H1 (cell line): ENCODE measurements at regions not wholly inside any gene's neighbourhood (a gene's known extent, or its start where the extent isn't known, plus 50 kb on each side); places are given as distances from the start of the nearest gene placed in this dataset.

Experiments used
- CTCF ChIA-PET: fragments of 300-600 bp; sonication (Branson Sonifier 250); formaldehyde crosslinking; loops from one replicate; lab custom pipeline; 2021; ENCODE audit not compliant: partially characterized antibody; lab: Charles Lee
- POLR2A ChIA-PET: fragments of 300-600 bp; sonication (Branson Sonifier 250); formaldehyde crosslinking; loops from one replicate; lab custom pipeline; 2021; ENCODE audit warnings: inconsistent platforms; ENCODE audit not compliant: partially characterized antibody; lab: Charles Lee
- DNase-seq, 2 experiments: peaks; one replicate each; pipeline versions ENCODE4 v3.0.0 to v3.0.0-alpha.2; 2010 to 2022; ENCODE audit warnings: low spot score in 2 of 2, low read depth in 1 of 2, mixed read lengths in 1 of 2
- FAIRE-seq: peaks from 2 replicates; lab custom pipeline; 2011; peaks lifted over from hg19 to GRCh38; lab: Jason Lieb, UNC
- H2AFZ ChIP-seq: 2 replicates; pipeline ENCODE4 v1.8.1; 2012; ENCODE audit warnings: low read length, inconsistent platforms
- H2AK5ac ChIP-seq: 2 replicates; pipeline ENCODE4 v1.6.1; 2013; ENCODE audit warnings: low read depth, low read length
- H2BK120ac ChIP-seq: replicated peaks from 2 replicates; pipeline ENCODE3; 2013; ENCODE audit warnings: low read depth, low read length, inconsistent platforms
- H2BK12ac ChIP-seq: 2 replicates; pipeline ENCODE4 v1.6.1; 2013; ENCODE audit warnings: low read depth, low read length
- H2BK15ac ChIP-seq: 2 replicates; pipeline ENCODE4 v1.6.1; 2013; ENCODE audit warnings: low read length
- H2BK20ac ChIP-seq: 2 replicates; pipeline ENCODE4 v1.6.1; 2013; ENCODE audit warnings: low read length
- H2BK5ac ChIP-seq: 2 replicates; pipeline ENCODE4 v1.6.1; 2013; ENCODE audit warnings: low read depth, low read length
- H3K14ac ChIP-seq: 2 replicates; pipeline ENCODE4 v1.6.1; 2013; ENCODE audit warnings: inconsistent platforms; ENCODE audit not compliant: insufficient read length
- H3K18ac ChIP-seq: 2 replicates; pipeline ENCODE4 v1.6.1; 2013; ENCODE audit warnings: low read length; ENCODE audit errors: extremely low read depth
- H3K23ac ChIP-seq: 2 replicates; pipeline ENCODE4 v1.6.1; 2013; ENCODE audit warnings: inconsistent platforms; ENCODE audit not compliant: insufficient read length
- H3K23me2 ChIP-seq: 2 replicates; pipeline ENCODE4 v1.6.1; 2013; ENCODE audit warnings: low read depth, low read length
- H3K27ac ChIP-seq: 2 replicates; pipeline ENCODE4 v1.6.1; 2011; ENCODE audit warnings: low read depth, low read length, inconsistent platforms
- H3K27me3 ChIP-seq, 4 experiments: replicated peaks in 1 of 4; 1 replicate in 1 of 4; 2 replicates in 3 of 4; pipeline versions ENCODE4 v1.6.1 to v1.8.1; 2011 to 2013; ENCODE audit warnings: low read length in 3 of 4, mild to moderate bottlenecking in 3 of 4, inconsistent platforms in 2 of 4, mixed read lengths in 2 of 4, moderate library complexity in 1 of 4; ENCODE audit not compliant: control insufficient read depth in 3 of 4, insufficient read depth in 3 of 4; ENCODE audit errors: extremely low read depth in 1 of 4
- H3K36me3 ChIP-seq, 4 experiments: 2 replicates each; pipeline versions ENCODE4 v1.6.1 to v1.8.1; 2011 to 2013; ENCODE audit warnings: mild to moderate bottlenecking in 4 of 4, low read length in 3 of 4, moderate library complexity in 2 of 4, control low read depth in 1 of 4, inconsistent platforms in 1 of 4; ENCODE audit not compliant: insufficient read depth in 4 of 4, control insufficient read depth in 2 of 4
- H3K4ac ChIP-seq: replicated peaks from 2 replicates; pipeline ENCODE3; 2013; ENCODE audit warnings: low read length, low read depth, mixed read lengths, inconsistent platforms; ENCODE audit not compliant: insufficient read length
- H3K4me1 ChIP-seq, 4 experiments: replicated peaks in 1 of 4; 1 replicate in 1 of 4; 2 replicates in 3 of 4; pipeline versions ENCODE4 v1.6.1 to v1.8.1; 2011 to 2013; ENCODE audit warnings: low read length in 3 of 4, inconsistent platforms in 2 of 4, mixed read lengths in 1 of 4; ENCODE audit not compliant: insufficient read depth in 4 of 4, control insufficient read depth in 3 of 4
- H3K4me2 ChIP-seq, 2 experiments: 2 replicates each; pipeline versions ENCODE4 v1.6.1 to v1.8.1; 2011 to 2013; ENCODE audit warnings: low read depth in 2 of 2, low read length in 2 of 2, control low read depth in 1 of 2, inconsistent platforms in 1 of 2, mild to moderate bottlenecking in 1 of 2; ENCODE audit not compliant: insufficient read depth in 1 of 2
- H3K4me3 ChIP-seq, 4 experiments: fragments of 200-600, 300-600 bp in 1 of 4; sonication (generic), shearing (Covaris generic), sonication (Bioruptor Twin) in 1 of 4; 2 replicates each; pipeline versions ENCODE4 v1.5.1 to v1.8.1; 2011 to 2016; ENCODE audit warnings: low read length in 4 of 4, low read depth in 3 of 4, control low read depth in 2 of 4, inconsistent platforms in 2 of 4, mild to moderate bottlenecking in 2 of 4, mixed read lengths in 1 of 4, moderate library complexity in 1 of 4; ENCODE audit not compliant: insufficient read depth in 2 of 4; ENCODE audit errors: extremely low read depth in 1 of 4
- H3K56ac ChIP-seq: replicated peaks from 2 replicates; pipeline ENCODE3; 2013; ENCODE audit warnings: low read depth, mild to moderate bottlenecking, mixed read lengths, low read length, inconsistent platforms; ENCODE audit not compliant: insufficient read length
- H3K79me1 ChIP-seq: 2 replicates; pipeline ENCODE4 v1.6.1; 2013; ENCODE audit warnings: low read depth, low read length, control low read depth
- H3K79me2 ChIP-seq, 2 experiments: 2 replicates each; pipeline versions ENCODE4 v1.6.1 to v1.8.1; 2012 to 2013; ENCODE audit warnings: low read length in 2 of 2, mild to moderate bottlenecking in 2 of 2, inconsistent platforms in 1 of 2; ENCODE audit not compliant: insufficient read depth in 2 of 2, control insufficient read depth in 1 of 2
- H3K9ac ChIP-seq, 4 experiments: replicated peaks in 1 of 4; 1 replicate in 1 of 4; 2 replicates in 3 of 4; pipeline versions ENCODE4 v1.6.1 to v1.8.1; 2011 to 2013; ENCODE audit warnings: low read depth in 3 of 4, low read length in 3 of 4, control low read depth in 2 of 4, mild to moderate bottlenecking in 2 of 4, moderate library complexity in 2 of 4, inconsistent platforms in 1 of 4; ENCODE audit errors: extremely low read depth in 1 of 4
- H3K9me3 ChIP-seq, 2 experiments: 2 replicates each; pipeline versions ENCODE4 v1.6.1 to v1.8.1; 2012 to 2013; ENCODE audit warnings: mild to moderate bottlenecking in 2 of 2, moderate library complexity in 2 of 2, control low read depth in 1 of 2, inconsistent platforms in 1 of 2, low read depth in 1 of 2, low read length in 1 of 2, mixed read lengths in 1 of 2; ENCODE audit not compliant: insufficient read depth in 2 of 2
- H4K20me1 ChIP-seq, 2 experiments: replicated peaks in 1 of 2; 2 replicates each; pipeline versions ENCODE3 to v1.8.1; 2011 to 2013; ENCODE audit warnings: inconsistent platforms in 2 of 2, low read length in 2 of 2, mild to moderate bottlenecking in 1 of 2; ENCODE audit not compliant: insufficient read depth in 2 of 2, control insufficient read depth in 1 of 2
- H4K5ac ChIP-seq: 2 replicates; pipeline ENCODE4 v1.6.1; 2013; ENCODE audit warnings: low read length, low read depth, mixed read lengths, inconsistent platforms; ENCODE audit not compliant: insufficient read length
- H4K8ac ChIP-seq: 2 replicates; pipeline ENCODE4 v1.8.0; 2013; ENCODE audit warnings: mild to moderate bottlenecking, moderate library complexity, low read length, inconsistent platforms; ENCODE audit not compliant: insufficient read depth; ENCODE audit errors: extremely low read depth
- H4K91ac ChIP-seq: replicated peaks from 2 replicates; pipeline ENCODE3; 2013; ENCODE audit warnings: low read length, mixed read lengths, inconsistent platforms; ENCODE audit not compliant: insufficient read length
- EGR1 ChIP-seq: IDR thresholded peaks from 2 replicates; pipeline ENCODE4 v1.6.1; 2011; ENCODE audit warnings: low read depth, low read length, borderline replicate concordance
- POLR2A ChIP-seq, 2 experiments: IDR thresholded peaks; 1 replicate in 1 of 2; 2 replicates in 1 of 2; pipeline ENCODE4 v1.6.1; 2011; ENCODE audit warnings: low read depth in 2 of 2, low read length in 2 of 2, mild to moderate bottlenecking in 2 of 2; ENCODE audit errors: control extremely low read depth in 1 of 2
- WGBS, 2 experiments: shearing (Covaris generic) in 1 of 2; methylation state at CpG; one replicate each; pipeline versions ENCODE4 v1.1.6 to v1.1.7; 2013 to 2015; ENCODE audit warnings: low lambda C conversion rate in 2 of 2, mixed read lengths in 2 of 2, inconsistent platforms in 1 of 2, low coverage in 1 of 2, missing lambda C conversion rate in 1 of 2; ENCODE audit not compliant: insufficient replicate concordance in 2 of 2, insufficient coverage in 1 of 2, insufficient read length in 1 of 2; ENCODE audit errors: extremely low coverage in 1 of 2, missing lambda C conversion rate in 1 of 2; 5-methylcytosine and 5-hydroxymethylcytosine counted together

- Histone ChIP-seq H4K20me1 (no peaks in the 10 kb centered on the region), H3K23ac (no peak overlapping the region), H2BK15ac (no peak overlapping the region), H3K79me2 (no peaks in the 10 kb centered on the region), H4K5ac (no peak overlapping the region), H4K8ac (no peak overlapping the region), H3K27me3 (no peaks in the 10 kb centered on the region), H2AFZ (no peak overlapping the region), H3K27ac (no peak overlapping the region), H3K18ac (no peak overlapping the region), H3K4me1 (no peaks in the 10 kb centered on the region), H3K9ac (no peak overlapping the region), H2AK5ac (no peak overlapping the region), H2BK5ac (no peak overlapping the region), H3K36me3 (no peaks in the 10 kb centered on the region), H2BK20ac (no peak overlapping the region), H2BK12ac (no peak overlapping the region), H3K14ac (no peak overlapping the region), H3K56ac (no peak overlapping the region), H3K9me3 (peaks cover 11 to 13% of the 10 kb centered on the region in 2 experiments; a peak in 2 of 4 replicates), H3K79me1 (no peaks in the 10 kb centered on the region), H3K4me3 (no peak overlapping the region), H3K4me2 (no peak overlapping the region), H2BK120ac (no peak overlapping the region), H3K4ac (no peak overlapping the region), H4K91ac (no peak overlapping the region), H3K23me2 (no peaks in the 10 kb centered on the region)
- no peak for FAIRE-seq
- ChIA-PET POLR2A (no interaction called here), CTCF (no interaction called here)
- 96% methylated on average over 5 of the region's 5 CpGs; no CpG with 5 or more reads in 1 of the 2 experiments for WGBS, 2 experiments
- DNase-seq, result no peak
- no peak for TF ChIP-seq POLR2A (IDR thresholded peaks at IDR 0.05; ENCODE audit: control extremely low read depth in 1 of 2, low read depth in 2 of 2, low read length in 2 of 2)
- TF ChIP-seq EGR1, result no peak
These were observed 437.4 kb downstream of the NPHP4 start for GRCh38 chr1:5554784-5555183.
